Progenitor cell of endocrine pancreas (in vitro differentiated cells): ENCODE measurements at regions not wholly inside any gene's neighbourhood (a gene's known extent, or its start where the extent isn't known, plus 50 kb on each side); places are given as distances from the start of the nearest gene placed in this dataset.

Source experiments
- DNase-seq: peaks from one replicate; pipeline ENCODE4 v3.0.0; 2021; ENCODE audit warnings: low spot score; ENCODE audit not compliant: unreplicated experiment
- H3K27ac Mint-ChIP-seq: 2 replicates; pipeline ENCODE4 v1.8.0; 2021; ENCODE audit warnings: mild to moderate bottlenecking, moderate library complexity, mixed read lengths
- H3K27me3 Mint-ChIP-seq: 2 replicates; pipeline ENCODE4 v1.8.0; 2021; ENCODE audit warnings: mixed read lengths
- H3K36me3 Mint-ChIP-seq: 2 replicates; pipeline ENCODE4 v1.8.0; 2022; ENCODE audit warnings: mixed read lengths; ENCODE audit not compliant: insufficient read depth
- H3K4me1 Mint-ChIP-seq: 2 replicates; pipeline ENCODE4 v1.8.0; 2021; ENCODE audit warnings: low read depth, mixed read lengths
- H3K4me3 Mint-ChIP-seq: 2 replicates; pipeline ENCODE4 v1.8.0; 2021; ENCODE audit warnings: low read depth, mild to moderate bottlenecking, moderate library complexity, mixed read lengths
- H3K9me3 Mint-ChIP-seq: 2 replicates; pipeline ENCODE4 v1.8.0; 2021; ENCODE audit warnings: low read depth, mixed read lengths
- CTCF ChIP-seq: fragments of 200-600 bp; sonication (generic); IDR thresholded peaks from one replicate; pipeline ENCODE4 v1.5.0; 2021; ENCODE audit warnings: antibody characterized with exemption, mild to moderate bottlenecking; ENCODE audit not compliant: unreplicated experiment

GRCh38 chr6:141140905-141141304 is 991.8 kb upstream of the GJE1 start:
- no peak for TF ChIP-seq CTCF
- no peak for DNase-seq

GRCh38 chr6:141139461-141139860 is 993.3 kb upstream of the GJE1 start:
- no peak for DNase-seq
- Mint-ChIP-seq H3K27me3 (no peaks in the 10 kb centered on the region), H3K4me1 (peaks cover 3% of the 10 kb centered on the region), H3K4me3 (no peak overlapping the region), H3K36me3 (no peaks in the 10 kb centered on the region), H3K27ac (no peak overlapping the region), H3K9me3 (no peaks in the 10 kb centered on the region)
- no peak for TF ChIP-seq CTCF

More at GRCh38 chr6:141140905-141141304, 991.8 kb upstream of the GJE1 start:
- H3K27ac Mint-ChIP-seq: no peak overlapping the region
- no peaks in the 10 kb centered on the region for H3K27me3 Mint-ChIP-seq
- H3K4me3 Mint-ChIP-seq: no peak overlapping the region
- no peaks in the 10 kb centered on the region for H3K9me3 Mint-ChIP-seq
- no peaks in the 10 kb centered on the region for H3K36me3 Mint-ChIP-seq
- peaks cover 3% of the 10 kb centered on the region for H3K4me1 Mint-ChIP-seq

- Mint-ChIP-seq H3K4me3 (no peak overlapping the region), H3K9me3 (no peaks in the 10 kb centered on the region), H3K36me3 (no peaks in the 10 kb centered on the region), H3K27me3 (no peaks in the 10 kb centered on the region), H3K27ac (no peak overlapping the region), H3K4me1 (no peaks in the 10 kb centered on the region)
- no peak for DNase-seq
- no peak for TF ChIP-seq CTCF
Observed at GRCh38 chr6:141134723-141135122, 998.0 kb upstream of the GJE1 start.

- no peaks in the 10 kb centered on the region for H3K4me1 Mint-ChIP-seq
- no peaks in the 10 kb centered on the region for H3K36me3 Mint-ChIP-seq
- no peaks in the 10 kb centered on the region for H3K9me3 Mint-ChIP-seq
- TF ChIP-seq CTCF: no peak
- H3K27me3 Mint-ChIP-seq: no peaks in the 10 kb centered on the region
- no peak overlapping the region for H3K4me3 Mint-ChIP-seq
- no peak for DNase-seq
- no peak overlapping the region for H3K27ac Mint-ChIP-seq
Observed at GRCh38 chr6:141133836-141134235, 998.9 kb upstream of the GJE1 start.

GRCh38 chr6:141133346-141133745 is 999.4 kb upstream of the GJE1 start:
- H3K27ac Mint-ChIP-seq: no peak overlapping the region
- no peaks in the 10 kb centered on the region for H3K36me3 Mint-ChIP-seq
- H3K27me3 Mint-ChIP-seq: no peaks in the 10 kb centered on the region
- no peaks in the 10 kb centered on the region for H3K9me3 Mint-ChIP-seq
- TF ChIP-seq CTCF: no peak
- H3K4me1 Mint-ChIP-seq: no peaks in the 10 kb centered on the region
- no peak for DNase-seq
- H3K4me3 Mint-ChIP-seq: no peak overlapping the region
